GM23338 (cell line): ENCODE measurements at regions not wholly inside any gene's neighbourhood (a gene's known extent, or its start where the extent isn't known, plus 50 kb on each side); places are given as distances from the start of the nearest gene placed in this dataset.

ENCODE experiments used
- ATAC-seq: fragments of 200-7000 bp; cut with Tn5 transposase; 3 replicates; pipeline ENCODE4 v1.9.1; 2020
- DNase-seq: peaks from one replicate; pipeline ENCODE4 v3.0.0-alpha.2; 2015; ENCODE audit warnings: low spot score
- H2AFZ ChIP-seq: fragments of 200-600 bp; sonication (generic); 2 replicates; pipeline ENCODE4 v1.8.0; 2016; ENCODE audit warnings: antibody characterized with exemption, mild to moderate bottlenecking, moderate library complexity
- H3F3A ChIP-seq: fragments of 200-600 bp; sonication (generic); replicated peaks from 2 replicates; pipeline ENCODE4 v1.8.0; 2017; ENCODE audit warnings: antibody characterized with exemption, mixed run types, low read depth
- H3K27ac ChIP-seq: fragments of 200-600 bp; sonication (generic); 2 replicates; pipeline ENCODE4 v1.6.1; 2016; ENCODE audit warnings: low read depth
- H3K27me3 ChIP-seq: fragments of 200-600 bp; sonication (generic); 2 replicates; pipeline ENCODE4 v1.8.0; 2016; ENCODE audit warnings: mild to moderate bottlenecking, mixed run types, moderate library complexity; ENCODE audit not compliant: insufficient read depth
- H3K36me3 ChIP-seq: fragments of 200-600 bp; sonication (generic); 2 replicates; pipeline ENCODE4 v1.8.0; 2016; ENCODE audit warnings: mild to moderate bottlenecking; ENCODE audit not compliant: insufficient read depth
- H3K4me1 ChIP-seq: fragments of 200-600 bp; sonication (generic); 2 replicates; pipeline ENCODE4 v1.8.0; 2016; ENCODE audit warnings: mild to moderate bottlenecking, moderate library complexity; ENCODE audit not compliant: insufficient read depth
- H3K4me2 ChIP-seq: fragments of 200-600 bp; sonication (generic); 2 replicates; pipeline ENCODE4 v1.7.1; 2017; ENCODE audit warnings: mixed run types
- H3K4me3 ChIP-seq: fragments of 200-600 bp; sonication (generic); 2 replicates; pipeline ENCODE4 v1.6.1; 2016; ENCODE audit warnings: mixed run types
- H3K79me2 ChIP-seq: fragments of 200-600 bp; sonication (generic); replicated peaks from 2 replicates; pipeline ENCODE4 v1.8.0; 2017; ENCODE audit warnings: mild to moderate bottlenecking; ENCODE audit not compliant: insufficient read depth
- H3K9me2 ChIP-seq: fragments of 200-600 bp; sonication (generic); 2 replicates; pipeline ENCODE4 v1.8.0; 2017; ENCODE audit not compliant: insufficient read depth
- H4K20me1 ChIP-seq: fragments of 200-600 bp; sonication (generic); replicated peaks from 2 replicates; pipeline ENCODE4 v1.8.0; 2017; ENCODE audit warnings: mild to moderate bottlenecking; ENCODE audit not compliant: insufficient read depth
- H3K27ac Mint-ChIP-seq: 2 replicates; pipeline ENCODE4 v1.8.0; 2020; ENCODE audit warnings: inconsistent platforms, mild to moderate bottlenecking, moderate library complexity, mixed read lengths
- H3K27me3 Mint-ChIP-seq: 3 replicates; pipeline ENCODE4 v1.8.0; 2022; ENCODE audit warnings: low read depth, mild to moderate bottlenecking, moderate library complexity, mixed read lengths, inconsistent platforms; ENCODE audit not compliant: insufficient read depth, poor library complexity
- H3K36me3 Mint-ChIP-seq: 3 replicates; pipeline ENCODE4 v1.8.0; 2021; ENCODE audit warnings: low read depth, mild to moderate bottlenecking, inconsistent platforms, moderate library complexity, mixed read lengths
- H3K4me1 Mint-ChIP-seq: 3 replicates; pipeline ENCODE4 v1.8.0; 2020; ENCODE audit warnings: mild to moderate bottlenecking, inconsistent platforms, mixed read lengths
- H3K4me3 Mint-ChIP-seq: 3 replicates; pipeline ENCODE4 v1.8.0; 2021; ENCODE audit warnings: moderate library complexity, mild to moderate bottlenecking, inconsistent platforms, mixed read lengths
- H3K9me3 Mint-ChIP-seq: 3 replicates; pipeline ENCODE4 v1.8.0; 2020; ENCODE audit warnings: moderate library complexity, mild to moderate bottlenecking, inconsistent platforms, mixed read lengths
- CREB1 ChIP-seq: fragments of 250-450 bp; sonication (Bioruptor Pico); IDR thresholded peaks from 2 replicates; pipeline ENCODE4 v1.5.0; 2020; ENCODE audit warnings: low read depth, mild to moderate bottlenecking, moderate library complexity
- CTCF ChIP-seq, 2 experiments: fragments of 200-600 bp in 1 of 2; sonication (generic) in 1 of 2; conservative IDR thresholded peaks; 2 replicates each; pipeline versions ENCODE4 v1.5.1 to v1.6.1; 2016 to 2017; ENCODE audit warnings: antibody characterized with exemption in 2 of 2, low read depth in 2 of 2, mild to moderate bottlenecking in 2 of 2, moderate library complexity in 1 of 2
- EZH2 ChIP-seq: fragments of 200-600 bp; sonication (generic); IDR thresholded peaks from one replicate; pipeline ENCODE4 v1.8.0; 2017; ENCODE audit warnings: antibody characterized with exemption, mild to moderate bottlenecking, low read depth; ENCODE audit not compliant: unreplicated experiment
- EZH2phosphoT487 ChIP-seq: fragments of 200-600 bp; sonication (generic); IDR thresholded peaks from one replicate; pipeline ENCODE4 v1.8.1; 2018; ENCODE audit warnings: antibody characterized with exemption; ENCODE audit not compliant: unreplicated experiment
- JUNB ChIP-seq: IDR thresholded peaks from one replicate; pipeline ENCODE4 v1.6.1; 2016; ENCODE audit warnings: antibody characterized with exemption; ENCODE audit not compliant: unreplicated experiment
- NANOG ChIP-seq: IDR thresholded peaks from 2 replicates; pipeline ENCODE4 v1.6.1; 2016; ENCODE audit warnings: antibody characterized with exemption, borderline replicate concordance
- POLR2AphosphoS5 ChIP-seq: IDR thresholded peaks from 2 replicates; pipeline ENCODE4 v1.6.1; 2016; ENCODE audit warnings: antibody characterized with exemption, low read depth
- REST ChIP-seq: IDR thresholded peaks from one replicate; pipeline ENCODE4 v1.6.1; 2018; ENCODE audit warnings: antibody characterized with exemption; ENCODE audit not compliant: unreplicated experiment
- STAT1 ChIP-seq: IDR thresholded peaks from one replicate; pipeline ENCODE4 v1.6.1; 2016; ENCODE audit warnings: antibody characterized with exemption; ENCODE audit not compliant: unreplicated experiment
- ZNF114 ChIP-seq: fragments of 250-450 bp; sonication (Bioruptor Pico); IDR thresholded peaks from 2 replicates; pipeline ENCODE4 v1.5.0; 2020; ENCODE audit warnings: mild to moderate bottlenecking, moderate library complexity
- ZNF331 ChIP-seq: fragments of 250-450 bp; sonication (Bioruptor Pico); IDR thresholded peaks from 2 replicates; pipeline ENCODE4 v1.5.0; 2020; ENCODE audit warnings: low read depth, mild to moderate bottlenecking, moderate library complexity
- TF ChIP-seq, protein P1 (sequence below): IDR thresholded peaks from 2 replicates; pipeline ENCODE4 v1.6.1; 2016; ENCODE audit warnings: antibody characterized with exemption
- TF ChIP-seq, protein P2 (sequence below): fragments of 250-450 bp; sonication (Bioruptor Pico); IDR thresholded peaks from 2 replicates; pipeline ENCODE4 v1.5.0; 2020; ENCODE audit warnings: mild to moderate bottlenecking, moderate library complexity

DNA sequence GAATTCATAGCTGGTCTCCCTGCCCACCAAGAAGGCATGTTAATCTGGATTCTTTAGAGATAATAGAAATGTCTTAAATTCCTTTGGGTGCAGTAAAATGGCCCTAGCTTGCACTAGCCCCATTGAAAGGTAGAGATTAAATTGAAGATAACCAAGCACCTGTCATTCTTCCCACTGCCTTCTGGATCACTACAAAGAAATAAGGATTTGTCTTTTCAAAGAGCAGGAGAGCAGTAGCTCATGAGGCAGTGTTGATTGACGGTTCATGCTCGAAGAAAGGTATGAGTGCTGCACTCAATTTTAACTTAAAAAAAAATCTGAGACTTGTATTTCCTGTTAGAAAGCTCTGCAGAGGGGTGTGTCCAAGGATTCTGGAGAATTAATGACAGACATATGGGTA is 74.9 kb upstream of the F3 start:
- Mint-ChIP-seq H3K36me3 (peaks cover 5% of the 10 kb centered on the region; the same call in 1 of the 3 replicates), H3K4me3 (no peak overlapping the region), H3K4me1 (peaks cover 31% of the 10 kb centered on the region), H3K27me3 (peaks cover 2% of the 10 kb centered on the region), H3K27ac (no peak overlapping the region), H3K9me3 (peaks cover 10% of the 10 kb centered on the region)
- no peaks in the 10 kb centered on the region for H3K27me3 ChIP-seq
- ATAC-seq, result no peak
- no peak overlapping the region for H3K4me2 ChIP-seq
- H3K27ac ChIP-seq, result no peak overlapping the region
- no peaks in the 10 kb centered on the region for H4K20me1 ChIP-seq
- H3K4me1 ChIP-seq, result 0 out of 2 replicates have a peak, but pooled peaks cover 8% of the 10 kb centered on the region
- no peaks in the 10 kb centered on the region for H3K79me2 ChIP-seq
- H3F3A ChIP-seq, result no peaks in the 10 kb centered on the region
- no peak overlapping the region for H2AFZ ChIP-seq
- TF ChIP-seq POLR2AphosphoS5 (no peak), JUNB (no peak), STAT1 (no peak), NANOG (no peak), EZH2 (no peak), REST (no peak), CTCF (conservative IDR thresholded peaks at IDR 0.05; ENCODE audit: low read depth in 2 of 2) (no peak), EZH2phosphoT487 (no peak), ZNF331 (CRISPR knock-in tag) (no peak), CREB1 (no peak), ZNF114 (CRISPR knock-in tag) (no peak)
- TF ChIP-seq, protein P1, sequence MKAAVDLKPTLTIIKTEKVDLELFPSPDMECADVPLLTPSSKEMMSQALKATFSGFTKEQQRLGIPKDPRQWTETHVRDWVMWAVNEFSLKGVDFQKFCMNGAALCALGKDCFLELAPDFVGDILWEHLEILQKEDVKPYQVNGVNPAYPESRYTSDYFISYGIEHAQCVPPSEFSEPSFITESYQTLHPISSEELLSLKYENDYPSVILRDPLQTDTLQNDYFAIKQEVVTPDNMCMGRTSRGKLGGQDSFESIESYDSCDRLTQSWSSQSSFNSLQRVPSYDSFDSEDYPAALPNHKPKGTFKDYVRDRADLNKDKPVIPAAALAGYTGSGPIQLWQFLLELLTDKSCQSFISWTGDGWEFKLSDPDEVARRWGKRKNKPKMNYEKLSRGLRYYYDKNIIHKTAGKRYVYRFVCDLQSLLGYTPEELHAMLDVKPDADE, result no peak
- TF ChIP-seq, protein P2, sequence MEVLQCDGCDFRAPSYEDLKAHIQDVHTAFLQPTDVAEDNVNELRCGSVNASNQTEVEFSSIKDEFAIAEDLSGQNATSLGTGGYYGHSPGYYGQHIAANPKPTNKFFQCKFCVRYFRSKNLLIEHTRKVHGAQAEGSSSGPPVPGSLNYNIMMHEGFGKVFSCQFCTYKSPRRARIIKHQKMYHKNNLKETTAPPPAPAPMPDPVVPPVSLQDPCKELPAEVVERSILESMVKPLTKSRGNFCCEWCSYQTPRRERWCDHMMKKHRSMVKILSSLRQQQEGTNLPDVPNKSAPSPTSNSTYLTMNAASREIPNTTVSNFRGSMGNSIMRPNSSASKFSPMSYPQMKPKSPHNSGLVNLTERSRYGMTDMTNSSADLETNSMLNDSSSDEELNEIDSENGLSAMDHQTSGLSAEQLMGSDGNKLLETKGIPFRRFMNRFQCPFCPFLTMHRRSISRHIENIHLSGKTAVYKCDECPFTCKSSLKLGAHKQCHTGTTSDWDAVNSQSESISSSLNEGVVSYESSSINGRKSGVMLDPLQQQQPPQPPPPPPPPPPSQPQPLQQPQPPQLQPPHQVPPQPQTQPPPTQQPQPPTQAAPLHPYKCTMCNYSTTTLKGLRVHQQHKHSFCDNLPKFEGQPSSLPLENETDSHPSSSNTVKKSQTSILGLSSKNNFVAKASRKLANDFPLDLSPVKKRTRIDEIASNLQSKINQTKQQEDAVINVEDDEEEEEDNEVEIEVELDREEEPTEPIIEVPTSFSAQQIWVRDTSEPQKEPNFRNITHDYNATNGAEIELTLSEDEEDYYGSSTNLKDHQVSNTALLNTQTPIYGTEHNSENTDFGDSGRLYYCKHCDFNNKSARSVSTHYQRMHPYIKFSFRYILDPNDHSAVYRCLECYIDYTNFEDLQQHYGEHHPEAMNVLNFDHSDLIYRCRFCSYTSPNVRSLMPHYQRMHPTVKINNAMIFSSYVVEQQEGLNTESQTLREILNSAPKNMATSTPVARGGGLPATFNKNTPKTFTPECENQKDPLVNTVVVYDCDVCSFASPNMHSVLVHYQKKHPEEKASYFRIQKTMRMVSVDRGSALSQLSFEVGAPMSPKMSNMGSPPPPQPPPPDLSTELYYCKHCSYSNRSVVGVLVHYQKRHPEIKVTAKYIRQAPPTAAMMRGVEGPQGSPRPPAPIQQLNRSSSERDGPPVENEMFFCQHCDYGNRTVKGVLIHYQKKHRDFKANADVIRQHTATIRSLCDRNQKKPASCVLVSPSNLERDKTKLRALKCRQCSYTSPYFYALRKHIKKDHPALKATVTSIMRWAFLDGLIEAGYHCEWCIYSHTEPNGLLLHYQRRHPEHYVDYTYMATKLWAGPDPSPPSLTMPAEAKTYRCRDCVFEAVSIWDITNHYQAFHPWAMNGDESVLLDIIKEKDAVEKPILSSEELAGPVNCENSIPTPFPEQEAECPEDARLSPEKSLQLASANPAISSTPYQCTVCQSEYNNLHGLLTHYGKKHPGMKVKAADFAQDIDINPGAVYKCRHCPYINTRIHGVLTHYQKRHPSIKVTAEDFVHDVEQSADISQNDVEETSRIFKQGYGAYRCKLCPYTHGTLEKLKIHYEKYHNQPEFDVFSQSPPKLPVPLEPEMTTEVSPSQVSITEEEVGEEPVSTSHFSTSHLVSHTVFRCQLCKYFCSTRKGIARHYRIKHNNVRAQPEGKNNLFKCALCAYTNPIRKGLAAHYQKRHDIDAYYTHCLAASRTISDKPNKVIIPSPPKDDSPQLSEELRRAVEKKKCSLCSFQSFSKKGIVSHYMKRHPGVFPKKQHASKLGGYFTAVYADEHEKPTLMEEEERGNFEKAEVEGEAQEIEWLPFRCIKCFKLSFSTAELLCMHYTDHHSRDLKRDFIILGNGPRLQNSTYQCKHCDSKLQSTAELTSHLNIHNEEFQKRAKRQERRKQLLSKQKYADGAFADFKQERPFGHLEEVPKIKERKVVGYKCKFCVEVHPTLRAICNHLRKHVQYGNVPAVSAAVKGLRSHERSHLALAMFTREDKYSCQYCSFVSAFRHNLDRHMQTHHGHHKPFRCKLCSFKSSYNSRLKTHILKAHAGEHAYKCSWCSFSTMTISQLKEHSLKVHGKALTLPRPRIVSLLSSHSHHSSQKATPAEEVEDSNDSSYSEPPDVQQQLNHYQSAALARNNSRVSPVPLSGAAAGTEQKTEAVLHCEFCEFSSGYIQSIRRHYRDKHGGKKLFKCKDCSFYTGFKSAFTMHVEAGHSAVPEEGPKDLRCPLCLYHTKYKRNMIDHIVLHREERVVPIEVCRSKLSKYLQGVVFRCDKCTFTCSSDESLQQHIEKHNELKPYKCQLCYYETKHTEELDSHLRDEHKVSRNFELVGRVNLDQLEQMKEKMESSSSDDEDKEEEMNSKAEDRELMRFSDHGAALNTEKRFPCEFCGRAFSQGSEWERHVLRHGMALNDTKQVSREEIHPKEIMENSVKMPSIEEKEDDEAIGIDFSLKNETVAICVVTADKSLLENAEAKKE (CRISPR knock-in tag), result no peak
- no peak overlapping the region for H3K4me3 ChIP-seq
- H3K9me2 ChIP-seq, result peaks cover 8% of the 10 kb centered on the region
- H3K36me3 ChIP-seq, result no peaks in the 10 kb centered on the region; the same call in 1 of the 2 replicates
- DNase-seq, result no peak
